OCI-LY1 (cell line): ENCODE measurements at regions not wholly inside any gene's neighbourhood (a gene's known extent, or its start where the extent isn't known, plus 50 kb on each side); places are given as distances from the start of the nearest gene placed in this dataset.

Source experiments
- H2AFZ ChIP-seq: fragments of 200-600 bp; sonication (generic), shearing (Covaris generic); 2 replicates; pipeline ENCODE4 v1.6.0; 2014; ENCODE audit warnings: antibody characterized with exemption, mild to moderate bottlenecking, low read length
- H3F3A ChIP-seq: fragments of 200-600 bp; sonication (generic), shearing (Covaris generic); 2 replicates; pipeline ENCODE4 v1.6.0; 2014; ENCODE audit warnings: mild to moderate bottlenecking, antibody characterized with exemption, low read length, moderate library complexity; ENCODE audit not compliant: insufficient read depth
- H3K27ac ChIP-seq: fragments of 200-600 bp; sonication (generic); 2 replicates; pipeline ENCODE4 v1.5.1; 2014; ENCODE audit warnings: low read length, mixed run types, mild to moderate bottlenecking, low read depth; ENCODE audit not compliant: poor library complexity, severe bottlenecking
- H3K27me3 ChIP-seq: fragments of 200-600 bp; sonication (generic); 2 replicates; pipeline ENCODE4 v1.6.0; 2014; ENCODE audit warnings: antibody characterized with exemption, mild to moderate bottlenecking, low read length, moderate library complexity; ENCODE audit not compliant: insufficient read depth
- H3K36me3 ChIP-seq: fragments of 200-600 bp; sonication (generic); 2 replicates; pipeline ENCODE4 v1.6.1; 2014; ENCODE audit warnings: mild to moderate bottlenecking, antibody characterized with exemption, low read length, moderate library complexity, mixed read lengths; ENCODE audit not compliant: insufficient read depth
- H3K4me1 ChIP-seq: fragments of 200-600 bp; sonication (generic); 2 replicates; pipeline ENCODE4 v1.5.1; 2014; ENCODE audit warnings: mild to moderate bottlenecking, low read length, moderate library complexity; ENCODE audit not compliant: insufficient read depth, severe bottlenecking
- H3K4me2 ChIP-seq: fragments of 200-600 bp; sonication (generic), shearing (Covaris generic); 2 replicates; pipeline ENCODE4 v1.6.1; 2014; ENCODE audit warnings: low read length
- H3K4me3 ChIP-seq: fragments of 200-600 bp; sonication (generic); 2 replicates; pipeline ENCODE4 v1.5.1; 2014; ENCODE audit warnings: low read length, low read depth, mild to moderate bottlenecking, mixed read lengths; ENCODE audit not compliant: poor library complexity, severe bottlenecking
- H3K79me2 ChIP-seq: fragments of 200-600 bp; shearing (Covaris generic); 2 replicates; pipeline ENCODE4 v1.6.1; 2016; ENCODE audit warnings: mixed run types, low read length, mixed read lengths; ENCODE audit not compliant: insufficient read depth
- H3K9ac ChIP-seq: fragments of 200-600 bp; sonication (generic), shearing (Covaris generic); 2 replicates; pipeline ENCODE4 v1.6.1; 2014; ENCODE audit warnings: mild to moderate bottlenecking, low read length, mixed read lengths
- H3K9me2 ChIP-seq: fragments of 200-600 bp; sonication (generic), shearing (Covaris generic); 2 replicates; pipeline ENCODE4 v1.6.1; 2014; ENCODE audit warnings: low read depth, mild to moderate bottlenecking, low read length, mixed read lengths
- H3K9me3 ChIP-seq: fragments of 200-600 bp; shearing (Covaris generic); 2 replicates; pipeline ENCODE4 v1.6.1; 2014; ENCODE audit warnings: low read length, mixed read lengths
- H4K20me1 ChIP-seq: fragments of 200-600 bp; sonication (generic), shearing (Covaris generic); 2 replicates; pipeline ENCODE4 v1.6.0; 2016; ENCODE audit warnings: mild to moderate bottlenecking, low read length; ENCODE audit not compliant: insufficient read depth
- EZH2 ChIP-seq: fragments of 200-600 bp; sonication (generic), shearing (Covaris generic); IDR thresholded peaks from 2 replicates; pipeline ENCODE4 v1.8.0; 2017; ENCODE audit warnings: borderline replicate concordance, mixed run types, mild to moderate bottlenecking, antibody characterized with exemption, low read length, moderate library complexity, mixed read lengths
- TF ChIP-seq, protein P1 (sequence below): fragments of 200-600 bp; sonication (generic), shearing (Covaris generic); IDR thresholded peaks from 2 replicates; pipeline ENCODE4 v1.5.1; 2017; ENCODE audit warnings: mild to moderate bottlenecking, antibody characterized with exemption, low read length, moderate library complexity, mixed read lengths

DNA sequence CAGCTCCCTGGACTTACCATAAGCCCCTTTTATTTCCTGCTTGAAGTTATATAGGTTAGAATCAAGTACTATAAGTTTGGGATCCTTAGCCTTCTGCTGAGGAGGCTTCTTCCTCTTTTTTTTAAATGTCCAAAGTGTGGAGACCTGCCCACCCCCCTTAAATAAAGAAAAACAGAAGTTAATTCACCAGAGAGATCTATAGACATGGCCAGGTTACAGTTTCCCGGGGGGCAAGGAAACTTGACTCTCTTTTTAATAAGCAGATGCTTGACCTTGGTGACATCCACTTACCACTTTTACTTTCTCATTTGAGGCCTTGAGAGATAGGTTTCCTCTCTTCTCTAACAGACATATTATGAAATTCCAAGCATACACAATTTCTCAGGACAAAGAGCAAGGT lies 88.3 kb downstream of the BMP2 start:
- H3K27ac ChIP-seq, result no peak overlapping the region
- H3K79me2 ChIP-seq, result no peaks in the 10 kb centered on the region
- H3K9me2 ChIP-seq, result no peaks in the 10 kb centered on the region
- H3F3A ChIP-seq, result no peaks in the 10 kb centered on the region
- TF ChIP-seq, protein P1, sequence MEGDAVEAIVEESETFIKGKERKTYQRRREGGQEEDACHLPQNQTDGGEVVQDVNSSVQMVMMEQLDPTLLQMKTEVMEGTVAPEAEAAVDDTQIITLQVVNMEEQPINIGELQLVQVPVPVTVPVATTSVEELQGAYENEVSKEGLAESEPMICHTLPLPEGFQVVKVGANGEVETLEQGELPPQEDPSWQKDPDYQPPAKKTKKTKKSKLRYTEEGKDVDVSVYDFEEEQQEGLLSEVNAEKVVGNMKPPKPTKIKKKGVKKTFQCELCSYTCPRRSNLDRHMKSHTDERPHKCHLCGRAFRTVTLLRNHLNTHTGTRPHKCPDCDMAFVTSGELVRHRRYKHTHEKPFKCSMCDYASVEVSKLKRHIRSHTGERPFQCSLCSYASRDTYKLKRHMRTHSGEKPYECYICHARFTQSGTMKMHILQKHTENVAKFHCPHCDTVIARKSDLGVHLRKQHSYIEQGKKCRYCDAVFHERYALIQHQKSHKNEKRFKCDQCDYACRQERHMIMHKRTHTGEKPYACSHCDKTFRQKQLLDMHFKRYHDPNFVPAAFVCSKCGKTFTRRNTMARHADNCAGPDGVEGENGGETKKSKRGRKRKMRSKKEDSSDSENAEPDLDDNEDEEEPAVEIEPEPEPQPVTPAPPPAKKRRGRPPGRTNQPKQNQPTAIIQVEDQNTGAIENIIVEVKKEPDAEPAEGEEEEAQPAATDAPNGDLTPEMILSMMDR, result no peak
- TF ChIP-seq EZH2, result no peak
- no peaks in the 10 kb centered on the region for H3K36me3 ChIP-seq
- H3K4me2 ChIP-seq, result no peak overlapping the region
- no peaks in the 10 kb centered on the region for H3K4me1 ChIP-seq
- H3K9me3 ChIP-seq, result no peaks in the 10 kb centered on the region
- H3K9ac ChIP-seq, result no peak overlapping the region
- H3K27me3 ChIP-seq, result no peaks in the 10 kb centered on the region
- no peak overlapping the region for H3K4me3 ChIP-seq
- H2AFZ ChIP-seq, result no peak overlapping the region
- H4K20me1 ChIP-seq, result no peaks in the 10 kb centered on the region

DNA sequence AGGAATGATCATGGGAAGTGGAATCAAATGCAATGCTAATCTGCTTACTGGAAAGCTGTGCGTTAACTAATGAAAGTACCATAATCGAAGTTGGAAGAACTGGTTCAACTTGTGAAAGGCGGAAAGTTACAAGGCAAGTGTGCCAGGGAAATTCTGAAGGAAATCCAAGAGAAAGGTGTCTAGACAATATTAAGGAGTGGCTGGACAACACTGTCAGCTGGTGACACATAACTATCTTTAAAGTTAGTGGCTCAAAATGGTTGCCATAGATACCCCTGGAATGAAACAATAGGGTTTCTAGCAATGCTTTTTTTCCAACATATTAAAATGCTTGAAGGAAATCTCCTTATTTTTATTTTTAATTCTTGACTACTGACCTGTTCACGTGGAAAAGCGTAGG lies 90.4 kb downstream of the BMP2 start:
- H3K9me2 ChIP-seq, result no peaks in the 10 kb centered on the region
- H3K4me2 ChIP-seq, result no peak overlapping the region
- H3K4me1 ChIP-seq, result no peaks in the 10 kb centered on the region
- no peak overlapping the region for H3K9ac ChIP-seq
- no peaks in the 10 kb centered on the region for H3K79me2 ChIP-seq
- no peaks in the 10 kb centered on the region for H3K36me3 ChIP-seq
- no peaks in the 10 kb centered on the region for H3F3A ChIP-seq
- H2AFZ ChIP-seq, result no peak overlapping the region
- no peaks in the 10 kb centered on the region for H4K20me1 ChIP-seq
- H3K27ac ChIP-seq, result no peak overlapping the region
- H3K27me3 ChIP-seq, result no peaks in the 10 kb centered on the region
- H3K9me3 ChIP-seq, result no peaks in the 10 kb centered on the region
- no peak overlapping the region for H3K4me3 ChIP-seq
- no peak for TF ChIP-seq EZH2
- TF ChIP-seq, protein P1, result no peak

DNA sequence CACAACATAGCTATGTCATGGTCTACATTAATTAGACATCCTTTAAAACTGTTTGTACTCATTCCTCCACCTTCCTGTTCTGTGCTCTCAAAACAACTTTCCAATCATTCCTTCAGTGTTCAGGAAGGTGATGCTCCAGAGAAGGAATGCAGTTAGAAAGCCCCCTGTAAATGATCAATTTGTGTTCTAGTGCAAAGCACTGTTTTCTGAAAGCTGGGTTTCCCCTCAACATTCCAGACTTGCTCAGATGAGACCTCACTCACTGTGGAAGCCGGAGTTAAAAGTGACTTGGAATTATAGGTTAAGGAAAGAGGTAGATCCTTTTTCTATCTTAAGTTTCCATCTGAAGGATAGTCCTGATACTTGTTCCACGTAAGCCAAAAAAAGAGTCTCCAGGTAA lies 95.9 kb downstream of the BMP2 start:
- Histone ChIP-seq H3K27ac (no peak overlapping the region), H2AFZ (no peak overlapping the region), H3K79me2 (no peaks in the 10 kb centered on the region), H3K4me3 (no peak overlapping the region), H3K9me3 (no peaks in the 10 kb centered on the region), H3K4me2 (no peak overlapping the region), H3K4me1 (no peaks in the 10 kb centered on the region), H3K27me3 (no peaks in the 10 kb centered on the region), H3F3A (no peaks in the 10 kb centered on the region), H3K9me2 (no peaks in the 10 kb centered on the region), H4K20me1 (no peaks in the 10 kb centered on the region), H3K9ac (no peak overlapping the region), H3K36me3 (no peaks in the 10 kb centered on the region)
- TF ChIP-seq, protein P1, result no peak
- TF ChIP-seq EZH2, result no peak
